Ishikawa (cell line): ENCODE measurements at regions not wholly inside any gene's neighbourhood (a gene's known extent, or its start where the extent isn't known, plus 50 kb on each side); places are given as distances from the start of the nearest gene placed in this dataset.

Source experiments
- EP300 ChIP-seq: IDR thresholded peaks from 2 replicates; pipeline ENCODE4 v1.6.1; 2012; ENCODE audit warnings: borderline replicate concordance
- RAD21 ChIP-seq: IDR thresholded peaks from 2 replicates; pipeline ENCODE4 v1.6.1; 2012; ENCODE audit warnings: low read depth
- TAF1 ChIP-seq: IDR thresholded peaks from 2 replicates; pipeline ENCODE4 v1.6.1; 2012; ENCODE audit warnings: low read depth, mild to moderate bottlenecking
- YY1 ChIP-seq: IDR thresholded peaks from 2 replicates; pipeline ENCODE4 v1.6.1; 2012; ENCODE audit warnings: low read depth
- TF ChIP-seq, protein P1 (sequence below): IDR thresholded peaks from 2 replicates; pipeline ENCODE4 v1.6.1; 2012; ENCODE audit warnings: low read depth, mild to moderate bottlenecking

DNA sequence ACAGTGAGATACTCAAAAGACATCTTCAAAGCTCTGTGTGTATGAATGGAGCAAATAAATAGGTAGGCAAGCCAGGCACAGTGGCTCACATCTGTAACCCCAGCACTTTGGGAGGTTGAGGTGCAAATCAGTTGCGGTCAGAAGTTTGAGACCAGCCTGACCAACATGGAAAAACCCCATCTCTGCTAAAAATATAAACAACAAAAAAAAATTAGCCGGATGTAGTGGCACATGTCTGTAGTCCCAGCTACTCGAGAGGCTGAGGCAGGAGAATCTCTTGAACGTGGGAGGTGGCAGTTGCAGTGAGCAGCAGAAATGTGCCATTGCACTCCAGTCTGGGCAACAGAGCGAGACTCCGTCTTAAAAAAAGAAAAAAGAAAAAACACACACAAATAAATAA lies 945.1 kb upstream of the PIK3C3 start:
- TF ChIP-seq YY1 (no peak), EP300 (no peak), RAD21 (no peak), TAF1 (no peak)
- TF ChIP-seq, protein P1, sequence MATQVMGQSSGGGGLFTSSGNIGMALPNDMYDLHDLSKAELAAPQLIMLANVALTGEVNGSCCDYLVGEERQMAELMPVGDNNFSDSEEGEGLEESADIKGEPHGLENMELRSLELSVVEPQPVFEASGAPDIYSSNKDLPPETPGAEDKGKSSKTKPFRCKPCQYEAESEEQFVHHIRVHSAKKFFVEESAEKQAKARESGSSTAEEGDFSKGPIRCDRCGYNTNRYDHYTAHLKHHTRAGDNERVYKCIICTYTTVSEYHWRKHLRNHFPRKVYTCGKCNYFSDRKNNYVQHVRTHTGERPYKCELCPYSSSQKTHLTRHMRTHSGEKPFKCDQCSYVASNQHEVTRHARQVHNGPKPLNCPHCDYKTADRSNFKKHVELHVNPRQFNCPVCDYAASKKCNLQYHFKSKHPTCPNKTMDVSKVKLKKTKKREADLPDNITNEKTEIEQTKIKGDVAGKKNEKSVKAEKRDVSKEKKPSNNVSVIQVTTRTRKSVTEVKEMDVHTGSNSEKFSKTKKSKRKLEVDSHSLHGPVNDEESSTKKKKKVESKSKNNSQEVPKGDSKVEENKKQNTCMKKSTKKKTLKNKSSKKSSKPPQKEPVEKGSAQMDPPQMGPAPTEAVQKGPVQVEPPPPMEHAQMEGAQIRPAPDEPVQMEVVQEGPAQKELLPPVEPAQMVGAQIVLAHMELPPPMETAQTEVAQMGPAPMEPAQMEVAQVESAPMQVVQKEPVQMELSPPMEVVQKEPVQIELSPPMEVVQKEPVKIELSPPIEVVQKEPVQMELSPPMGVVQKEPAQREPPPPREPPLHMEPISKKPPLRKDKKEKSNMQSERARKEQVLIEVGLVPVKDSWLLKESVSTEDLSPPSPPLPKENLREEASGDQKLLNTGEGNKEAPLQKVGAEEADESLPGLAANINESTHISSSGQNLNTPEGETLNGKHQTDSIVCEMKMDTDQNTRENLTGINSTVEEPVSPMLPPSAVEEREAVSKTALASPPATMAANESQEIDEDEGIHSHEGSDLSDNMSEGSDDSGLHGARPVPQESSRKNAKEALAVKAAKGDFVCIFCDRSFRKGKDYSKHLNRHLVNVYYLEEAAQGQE, result no peak
